A673 (cell line): ENCODE measurements at regions not wholly inside any gene's neighbourhood (a gene's known extent, or its start where the extent isn't known, plus 50 kb on each side); places are given as distances from the start of the nearest gene placed in this dataset.

Experiments used
- CTCF ChIP-seq: fragments of 300-800, 200-600 bp; sonication (generic); conservative IDR thresholded peaks from 2 replicates; pipeline ENCODE4 v1.5.1; 2017; ENCODE audit warnings: low read depth, mild to moderate bottlenecking, antibody characterized with exemption, low read length, moderate library complexity, mixed read lengths
- EZH2 ChIP-seq: fragments of 200-600 bp; sonication (generic); IDR thresholded peaks from 2 replicates; pipeline ENCODE4 v1.6.1; 2017; ENCODE audit warnings: borderline replicate concordance, low read depth, mild to moderate bottlenecking, mixed read lengths, antibody characterized with exemption, low read length; ENCODE audit not compliant: poor library complexity, severe bottlenecking

- TF ChIP-seq CTCF (no peak), EZH2 (no peak)
Observed at GRCh38 chr10:129322933-129323820, 143.9 kb upstream of the MGMT start.
